GM19023 (cell line): ENCODE measurements at regions not wholly inside any gene's neighbourhood (a gene's known extent, or its start where the extent isn't known, plus 50 kb on each side); places are given as distances from the start of the nearest gene placed in this dataset.
"Not testable (repeated sequence)": the region's sequence is repeated elsewhere in the genome, so short reads cannot be mapped to it uniquely, and the experiment has no call there.

Experiments used
- ATAC-seq: cut with Tn5 transposase; IDR thresholded peaks from one replicate; pipeline ENCODE4 v1.9.1; 2021; ENCODE audit warnings: mild to moderate bottlenecking, moderate library complexity; ENCODE audit not compliant: unreplicated experiment

- ATAC-seq = not testable (repeated sequence)
Observed at GRCh38 chr9:91512235-91512634, 88.6 kb upstream of the NFIL3 start.

- ATAC-seq = no peak
Observed at GRCh38 chr9:91503673-91504081, 80.0 kb upstream of the NFIL3 start.

GRCh38 chr9:91502913-91503672, 79.5 kb upstream of the NFIL3 start:
- ATAC-seq = no peak

GRCh38 chr9:91502475-91502874, 78.8 kb upstream of the NFIL3 start:
- ATAC-seq = no peak

GRCh38 chr9:91500509-91501014, 76.9 kb upstream of the NFIL3 start:
- peak; percentile 52 for ATAC-seq

GRCh38 chr9:91496351-91496750, 72.7 kb upstream of the NFIL3 start:
- no peak for ATAC-seq

GRCh38 chr9:91495450-91495849, 71.8 kb upstream of the NFIL3 start:
- ATAC-seq = no peak

- ATAC-seq = no peak
Observed at GRCh38 chr9:91494751-91495150, 71.1 kb upstream of the NFIL3 start.

- no peak for ATAC-seq
Observed at GRCh38 chr9:91492237-91492636, 68.6 kb upstream of the NFIL3 start.

GRCh38 chr9:91491624-91492023, 68.0 kb upstream of the NFIL3 start:
- ATAC-seq = no peak

GRCh38 chr9:91489361-91489899, 65.8 kb upstream of the NFIL3 start:
- ATAC-seq = no peak

- no peak for ATAC-seq
Observed at GRCh38 chr9:91488341-91488740, 64.7 kb upstream of the NFIL3 start.

GRCh38 chr9:91486699-91487497, 63.3 kb upstream of the NFIL3 start:
- no peak for ATAC-seq

GRCh38 chr9:91485006-91485405, 61.4 kb upstream of the NFIL3 start:
- ATAC-seq = no peak

GRCh38 chr9:91483835-91484234, 60.2 kb upstream of the NFIL3 start:
- ATAC-seq = no peak

- ATAC-seq = no peak
Observed at GRCh38 chr9:91483189-91483691, 59.6 kb upstream of the NFIL3 start.

- no peak for ATAC-seq
Observed at GRCh38 chr9:91481972-91482371, 58.3 kb upstream of the NFIL3 start.

GRCh38 chr9:91477106-91477505, 53.5 kb upstream of the NFIL3 start:
- no peak for ATAC-seq

- ATAC-seq = no peak
Observed at GRCh38 chr9:91474656-91475055, 51.0 kb upstream of the NFIL3 start.
